ENCODE measurements at regions not wholly inside any gene's neighbourhood (a gene's known extent, or its start where the extent isn't known, plus 50 kb on each side); places are given as distances from the start of the nearest gene placed in this dataset.
"Not testable (repeated sequence)": the region's sequence is repeated elsewhere in the genome, so short reads cannot be mapped to it uniquely, and the experiment has no call there.

GRCh38 chr4:177128306-177128705 is 181.4 kb upstream of the NEIL3 start:
- ATAC-seq = no peak
- intact Hi-C loops (cut with micrococcal nuclease) = no loop called here
- DNase-seq = no peak

- ATAC-seq (no peak), DNase-seq (no peak)
- intact Hi-C loops (cut with micrococcal nuclease) = no loop called here
These were observed 177.9 kb upstream of the NEIL3 start for GRCh38 chr4:177131736-177132135.

- no peak for ATAC-seq
- intact Hi-C loops (cut with micrococcal nuclease) = no loop called here
- no peak for DNase-seq
These were observed 162.0 kb upstream of the NEIL3 start for GRCh38 chr4:177147668-177148067.

GRCh38 chr4:177155454-177155853 is 154.2 kb upstream of the NEIL3 start:
- ATAC-seq (no peak), DNase-seq (no peak)
- intact Hi-C loops (cut with micrococcal nuclease) = no loop called here

GRCh38 chr4:177159600-177159999 is 150.1 kb upstream of the NEIL3 start:
- no peak for ATAC-seq
- DNase-seq = no peak
- intact Hi-C loops (cut with micrococcal nuclease) = no loop called here

- DNase-seq (no peak), ATAC-seq (no peak)
- intact Hi-C loops (cut with micrococcal nuclease) = no loop called here
These were observed 147.9 kb upstream of the NEIL3 start for GRCh38 chr4:177161781-177162180.

GRCh38 chr4:177163532-177163931 is 146.1 kb upstream of the NEIL3 start:
- DNase-seq (no peak), ATAC-seq (no peak)
- intact Hi-C loops (cut with micrococcal nuclease) = no loop called here

GRCh38 chr4:177171588-177171987 is 138.1 kb upstream of the NEIL3 start:
- intact Hi-C loops (cut with micrococcal nuclease) = no loop called here
- DNase-seq (no peak), ATAC-seq (no peak)

GRCh38 chr4:177175473-177175872 is 134.2 kb upstream of the NEIL3 start:
- no peak for DNase-seq
- ATAC-seq = no peak
- intact Hi-C loops (cut with micrococcal nuclease) = no loop called here

- DNase-seq (no peak), ATAC-seq (no peak)
- intact Hi-C loops (cut with micrococcal nuclease) = no loop called here
These were observed 132.1 kb upstream of the NEIL3 start for GRCh38 chr4:177177541-177178081.

GRCh38 chr4:177178246-177178645 is 131.4 kb upstream of the NEIL3 start:
- no peak for ATAC-seq
- intact Hi-C loops (cut with micrococcal nuclease) = no loop called here
- no peak for DNase-seq

GRCh38 chr4:177182166-177182565 is 127.5 kb upstream of the NEIL3 start:
- DNase-seq (no peak), ATAC-seq (peak; percentile 38)
- intact Hi-C loops (cut with micrococcal nuclease) = no loop called here

- no peak for ATAC-seq
- DNase-seq = no peak
- intact Hi-C loops (cut with micrococcal nuclease) = no loop called here
These were observed 126.9 kb upstream of the NEIL3 start for GRCh38 chr4:177182728-177183127.

- no peak for ATAC-seq
- intact Hi-C loops (cut with micrococcal nuclease) = no loop called here
- no peak for DNase-seq
These were observed 124.5 kb upstream of the NEIL3 start for GRCh38 chr4:177185151-177185550.

GRCh38 chr4:177185579-177185978 is 124.1 kb upstream of the NEIL3 start:
- ATAC-seq (no peak), DNase-seq (no peak)
- intact Hi-C loops (cut with micrococcal nuclease) = no loop called here

- ATAC-seq (no peak), DNase-seq (no peak)
- intact Hi-C loops (cut with micrococcal nuclease) = no loop called here
These were observed 122.3 kb upstream of the NEIL3 start for GRCh38 chr4:177187371-177187770.

- DNase-seq (no peak), ATAC-seq (no peak)
- intact Hi-C loops (cut with micrococcal nuclease) = no loop called here
These were observed 118.6 kb upstream of the NEIL3 start for GRCh38 chr4:177190995-177191580.

- intact Hi-C loops (cut with micrococcal nuclease) = no loop called here
- no peak for ATAC-seq
- no peak for DNase-seq
These were observed 118.1 kb upstream of the NEIL3 start for GRCh38 chr4:177191586-177191985.

GRCh38 chr4:177191991-177192390 is 117.7 kb upstream of the NEIL3 start:
- ATAC-seq = no peak
- intact Hi-C loops (cut with micrococcal nuclease) = no loop called here
- no peak for DNase-seq

- intact Hi-C loops (cut with micrococcal nuclease); ATAC-seq; DNase-seq: not testable (repeated sequence)
These were observed 116.5 kb upstream of the NEIL3 start for GRCh38 chr4:177193024-177193715.

- intact Hi-C loops (cut with micrococcal nuclease) = no loop called here
- DNase-seq (no peak), ATAC-seq (no peak)
These were observed 114.8 kb upstream of the NEIL3 start for GRCh38 chr4:177194906-177195305.
